Omental fat pad (tissue), 3 donors: ENCODE measurements at regions not wholly inside any gene's neighbourhood (a gene's known extent, or its start where the extent isn't known, plus 50 kb on each side); places are given as distances from the start of the nearest gene placed in this dataset.

ENCODE experiments used
- ATAC-seq: fragments of 150-250 bp; one replicate; pipeline ENCODE4 v1.9.1; 2016; ENCODE audit warnings: mild to moderate bottlenecking, moderate library complexity; ENCODE audit not compliant: low FRiP score
- DNase-seq: peaks from one replicate; pipeline ENCODE4 v3.0.0-alpha.2; 2019; ENCODE audit warnings: low spot score
- TF ChIP-seq, protein P1 (sequence below), 3 donors: fragments of 450-650 bp; IDR thresholded peaks; one replicate each; pipeline ENCODE4 v1.5.1; 2016 to 2017; ENCODE audit warnings: antibody characterized with exemption in 3 of 3, mild to moderate bottlenecking in 3 of 3, moderate library complexity in 2 of 3

DNA sequence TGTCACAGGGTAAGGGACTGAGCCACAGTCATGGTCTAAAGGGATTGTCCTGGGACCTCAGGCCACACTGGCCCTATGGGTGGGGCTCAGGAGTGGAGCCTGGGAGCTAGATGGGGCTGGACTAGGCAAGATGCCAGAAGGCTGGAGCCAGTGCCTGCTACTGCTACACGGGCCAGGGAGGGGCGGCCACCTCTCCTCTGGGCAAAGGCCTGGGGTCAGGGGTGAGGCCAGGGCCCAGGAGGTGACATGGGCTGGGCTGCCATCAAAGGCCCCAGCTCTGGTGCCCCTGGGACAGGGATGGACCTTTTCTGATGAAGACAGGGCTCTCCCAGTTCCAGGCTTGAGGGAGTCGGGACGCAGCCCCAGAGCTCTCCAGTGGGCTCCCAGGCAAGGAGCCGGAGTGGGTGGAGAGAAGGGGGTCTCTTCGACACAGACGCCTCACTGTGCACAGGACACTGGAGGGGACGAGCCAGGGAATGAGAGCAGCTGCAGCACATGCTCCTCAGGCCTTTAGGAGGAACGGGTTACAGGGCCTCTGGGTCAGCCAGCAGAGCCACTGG lies 62.1 kb upstream of the IQSEC1 start:
- ATAC-seq (peak; percentile 10), DNase-seq (no peak)
- TF ChIP-seq, protein P1, sequence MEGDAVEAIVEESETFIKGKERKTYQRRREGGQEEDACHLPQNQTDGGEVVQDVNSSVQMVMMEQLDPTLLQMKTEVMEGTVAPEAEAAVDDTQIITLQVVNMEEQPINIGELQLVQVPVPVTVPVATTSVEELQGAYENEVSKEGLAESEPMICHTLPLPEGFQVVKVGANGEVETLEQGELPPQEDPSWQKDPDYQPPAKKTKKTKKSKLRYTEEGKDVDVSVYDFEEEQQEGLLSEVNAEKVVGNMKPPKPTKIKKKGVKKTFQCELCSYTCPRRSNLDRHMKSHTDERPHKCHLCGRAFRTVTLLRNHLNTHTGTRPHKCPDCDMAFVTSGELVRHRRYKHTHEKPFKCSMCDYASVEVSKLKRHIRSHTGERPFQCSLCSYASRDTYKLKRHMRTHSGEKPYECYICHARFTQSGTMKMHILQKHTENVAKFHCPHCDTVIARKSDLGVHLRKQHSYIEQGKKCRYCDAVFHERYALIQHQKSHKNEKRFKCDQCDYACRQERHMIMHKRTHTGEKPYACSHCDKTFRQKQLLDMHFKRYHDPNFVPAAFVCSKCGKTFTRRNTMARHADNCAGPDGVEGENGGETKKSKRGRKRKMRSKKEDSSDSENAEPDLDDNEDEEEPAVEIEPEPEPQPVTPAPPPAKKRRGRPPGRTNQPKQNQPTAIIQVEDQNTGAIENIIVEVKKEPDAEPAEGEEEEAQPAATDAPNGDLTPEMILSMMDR (IDR thresholded peaks at IDR 0.05) = no peak

DNA sequence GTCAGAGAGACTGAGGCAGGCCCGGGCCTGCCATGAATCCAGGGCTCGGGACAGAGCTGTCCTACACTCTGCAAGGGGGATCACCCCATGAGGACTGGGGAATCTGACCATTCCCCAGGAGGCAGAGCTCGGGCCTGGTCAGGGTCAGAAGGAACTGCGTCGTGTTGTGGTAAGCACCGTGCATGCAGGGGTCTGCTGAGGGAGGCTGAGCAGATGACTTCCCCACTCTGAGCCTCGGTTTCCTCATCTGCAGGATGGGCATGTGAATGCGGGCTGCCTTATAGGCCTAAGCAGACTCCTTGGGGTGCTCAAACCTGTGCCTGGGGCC lies 61.6 kb upstream of the IQSEC1 start:
- ATAC-seq (no peak), DNase-seq (no peak)
- TF ChIP-seq, protein P1 (IDR thresholded peaks at IDR 0.05) = no peak

DNA sequence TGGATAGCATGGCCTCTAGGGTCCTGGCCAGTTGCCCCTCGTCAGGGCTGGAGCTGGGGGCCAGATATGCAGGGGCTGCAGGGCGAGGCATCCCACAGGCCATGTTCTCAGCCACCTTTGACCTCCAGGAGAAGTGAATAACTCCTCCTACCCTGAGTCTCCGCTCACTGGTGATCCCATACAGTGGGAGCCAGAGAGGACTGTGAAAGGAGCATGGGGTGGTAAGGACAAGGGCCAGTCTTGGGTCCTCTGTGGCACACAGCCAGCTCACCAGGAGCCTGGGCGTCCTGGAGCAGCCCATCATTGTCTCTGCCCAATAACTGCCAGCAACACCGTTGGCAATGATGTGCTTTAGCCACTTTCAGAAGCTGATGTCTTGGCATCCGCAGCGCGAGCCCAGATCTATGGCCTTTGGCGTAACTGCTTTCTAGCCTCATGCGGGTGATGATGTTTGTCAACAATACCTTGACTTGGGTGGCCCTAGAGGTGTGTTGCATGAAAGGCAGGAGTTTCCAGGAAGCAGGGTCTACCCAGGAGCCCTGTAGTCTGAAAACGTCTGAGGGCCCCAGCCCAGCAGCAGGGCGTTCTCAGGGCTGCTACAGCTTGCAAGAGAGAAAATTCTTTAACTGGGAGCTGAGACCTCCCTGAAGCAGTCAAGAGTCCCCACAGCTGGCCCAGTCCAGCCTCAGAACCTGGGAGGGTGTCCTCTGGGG lies 61.1 kb upstream of the IQSEC1 start:
- ATAC-seq (no peak), DNase-seq (no peak)
- TF ChIP-seq, protein P1 (IDR thresholded peaks at IDR 0.05) = no peak

DNA sequence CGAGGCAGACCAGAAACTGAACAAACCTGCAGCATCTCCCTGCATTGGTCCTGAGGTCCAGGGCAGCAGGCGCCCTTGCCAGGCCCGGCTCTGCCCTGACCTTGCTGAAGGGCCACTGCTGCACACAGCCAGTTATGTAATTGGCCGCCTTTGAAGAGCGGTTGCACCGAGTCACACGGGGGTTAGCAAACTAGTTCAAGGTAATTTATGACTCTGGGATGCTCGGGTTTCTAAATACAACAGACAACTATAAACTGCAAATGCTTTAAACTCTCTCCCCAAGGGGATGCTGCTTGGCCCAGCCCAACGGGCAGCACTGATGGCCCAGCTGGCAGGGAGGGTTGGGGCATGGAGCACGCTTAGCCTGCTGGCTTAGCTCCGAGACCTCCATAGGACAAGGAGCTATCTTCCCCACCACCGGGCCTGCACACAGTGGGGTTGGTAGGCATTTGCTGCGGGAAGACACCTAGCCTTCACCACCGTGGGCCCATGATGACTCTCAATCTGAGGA lies 60.3 kb upstream of the IQSEC1 start:
- DNase-seq = no peak
- ATAC-seq = no peak
- TF ChIP-seq, protein P1 (IDR thresholded peaks at IDR 0.05) = no peak

DNA sequence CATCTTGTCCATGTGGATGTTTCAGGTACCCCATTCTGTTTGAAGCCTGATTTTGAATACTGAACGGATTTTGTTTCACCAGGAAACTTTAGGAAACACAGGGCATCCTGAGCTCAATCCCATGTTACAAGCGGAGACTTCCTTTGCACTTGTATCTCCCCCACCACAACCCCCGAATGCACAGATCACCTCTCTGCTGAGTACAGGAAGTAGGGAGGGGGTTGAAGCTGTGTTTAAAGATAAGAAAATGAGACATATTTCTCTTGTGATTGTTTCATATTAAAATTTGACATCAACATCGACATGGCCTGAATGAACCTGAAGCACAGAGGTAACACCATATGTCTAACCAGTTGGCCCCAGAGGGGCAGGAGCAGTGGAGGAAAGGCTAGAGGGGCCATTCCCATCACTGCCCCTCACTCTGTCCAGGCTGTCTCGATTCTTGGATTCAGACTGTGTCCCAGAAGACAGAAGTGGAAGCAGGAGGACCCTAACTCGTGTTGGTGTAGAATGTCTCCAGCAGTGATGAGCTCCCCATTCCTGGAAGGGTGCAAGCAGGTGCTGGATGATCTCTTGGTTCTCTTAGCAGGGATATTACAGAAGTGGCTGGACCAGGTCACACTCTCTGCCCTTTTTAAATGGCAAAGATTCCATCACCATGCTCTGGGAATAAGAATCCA lies 59.6 kb upstream of the IQSEC1 start:
- DNase-seq = no peak
- no peak for ATAC-seq
- TF ChIP-seq, protein P1 (IDR thresholded peaks at IDR 0.05) = no peak

DNA sequence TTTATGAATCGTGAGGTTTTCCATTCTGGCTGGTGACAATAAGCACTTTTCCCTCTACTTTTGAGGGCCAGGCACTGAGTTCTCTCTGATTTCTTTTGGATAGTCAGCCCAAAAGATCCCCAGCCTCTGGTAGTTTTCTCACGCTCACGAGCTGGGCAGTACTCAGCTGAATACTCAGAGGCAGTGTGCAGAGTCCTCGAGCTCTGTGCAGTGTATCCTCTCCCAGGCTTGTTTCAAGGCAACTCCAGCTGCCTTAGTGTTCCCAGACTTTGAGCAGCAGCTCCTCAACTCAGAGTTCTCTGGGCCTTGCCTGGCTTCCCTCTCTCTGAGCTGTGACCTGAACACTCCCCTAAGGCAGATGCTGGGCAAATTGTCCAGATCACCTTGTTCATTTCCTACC lies 59.1 kb upstream of the IQSEC1 start:
- TF ChIP-seq, protein P1 (IDR thresholded peaks at IDR 0.05) = no peak
- DNase-seq = no peak
- ATAC-seq = no peak
